ENCODE measurements at regions not wholly inside any gene's neighbourhood (a gene's known extent, or its start where the extent isn't known, plus 50 kb on each side); places are given as distances from the start of the nearest gene placed in this dataset.

DNA sequence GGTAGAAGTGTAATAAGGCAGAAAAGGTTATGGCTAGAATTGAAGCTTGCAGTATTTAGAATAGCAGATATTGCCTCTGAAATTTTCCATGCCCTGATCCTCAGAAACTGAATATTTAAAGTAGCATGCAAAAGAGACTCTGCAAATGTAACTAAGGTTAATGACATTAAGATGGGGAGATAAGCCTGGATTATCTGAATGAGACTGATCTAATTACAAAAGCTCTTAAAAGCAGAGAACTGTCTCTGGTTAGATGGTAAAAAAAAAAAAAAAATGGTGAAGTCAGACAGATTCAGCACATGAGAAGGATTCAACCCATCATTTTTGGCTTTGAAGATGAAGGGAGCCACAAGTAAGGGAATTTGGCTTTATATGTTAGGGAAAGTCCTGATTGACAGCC lies 503.7 kb upstream of the IRAK1BP1 start:
- TF ChIP-seq CTCF (IDR thresholded peaks at IDR 0.05; ENCODE audit: low read length) (no peak), EZH2 (IDR thresholded peaks at IDR 0.05; ENCODE audit: borderline replicate concordance, low read length) (no peak)

Data from OCI-LY1 (cell line).